ENCODE measurements at regions not wholly inside any gene's neighbourhood (a gene's known extent, or its start where the extent isn't known, plus 50 kb on each side); places are given as distances from the start of the nearest gene placed in this dataset.

DNA sequence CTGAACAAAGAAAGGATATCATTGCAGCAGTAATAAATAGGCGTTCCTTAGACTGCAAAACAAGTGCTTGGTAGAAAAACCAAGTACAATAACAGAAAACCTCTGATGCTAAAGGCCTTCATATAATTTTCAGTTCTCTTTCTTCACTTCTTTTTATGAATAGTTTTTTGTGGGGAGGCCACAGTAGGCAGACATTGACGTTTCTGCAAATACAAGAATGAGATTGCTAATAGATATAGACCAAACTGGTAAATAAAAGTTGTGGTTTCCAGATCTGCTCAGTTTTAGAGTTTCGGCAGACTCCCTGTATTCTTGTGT is 57.0 kb upstream of the RAP1GDS1 start:
- H4K20me1 ChIP-seq (ENCODE audit: insufficient read depth, low read length), result no peaks in the 10 kb centered on the region
- no peak for DNase-seq
- TF ChIP-seq CTCF (IDR thresholded peaks at IDR 0.05), result no peak
- intact Hi-C loops (cut with micrococcal nuclease), result no loop called here
- no peak overlapping the region for H3K27ac ChIP-seq (ENCODE audit: low read depth in 1 of 2, low read length in 2 of 2)
- no CpG with 5 or more reads among the region's 3 CpGs for WGBS (ENCODE audit: insufficient coverage)
- peaks cover 0 to 3% of the 10 kb centered on the region in 2 donors for H3K9me3 ChIP-seq (replicated peaks in 1 of 2; ENCODE audit: control insufficient read depth in 1 of 2, insufficient read depth in 1 of 2, low read length in 2 of 2)
- peaks cover 13% of the 10 kb centered on the region for H3K4me1 Mint-ChIP-seq
- H3K4me3 Mint-ChIP-seq, result no peak overlapping the region
- peak overlapping the region; percentile 40 for H3K4me2 ChIP-seq (replicated peaks; ENCODE audit: extremely low read depth, low read length, poor library complexity, severe bottlenecking)
- H3K36me3 Mint-ChIP-seq, result no peaks in the 10 kb centered on the region
- peaks cover 10 to 12% of the 10 kb centered on the region in 2 donors for H3K4me1 ChIP-seq (ENCODE audit: control insufficient read depth in 1 of 2, insufficient read depth in 2 of 2, low read length in 2 of 2)
- H2AFZ ChIP-seq (ENCODE audit: insufficient read depth, low read depth, low read length, poor library complexity, severe bottlenecking), result peak overlapping the region; percentile 75
- no peaks in the 10 kb centered on the region for H3K79me2 ChIP-seq (ENCODE audit: insufficient read depth, low read length)
- no peak overlapping the region for H3K9ac ChIP-seq (ENCODE audit: insufficient read depth, low read length, poor library complexity, severe bottlenecking)
- H3K4me3 ChIP-seq (replicated peaks in 1 of 3; ENCODE audit: low read depth in 2 of 3, low read length in 3 of 3), result peak overlapping the region in 1 of 3 experiments; percentile 9
- no peaks in the 10 kb centered on the region for H3K36me3 ChIP-seq (replicated peaks in 1 of 2; ENCODE audit: control insufficient read depth in 1 of 2, insufficient read depth in 2 of 2, low read length in 2 of 2)
- H3K27ac Mint-ChIP-seq, result peak overlapping the region in 1 of 7 donors; percentile 51
- peaks cover 5 to 17% (median 16%) of the 10 kb centered on the region in 7 donors for H3K9me3 Mint-ChIP-seq
- H3K27me3 Mint-ChIP-seq (ENCODE audit: low read depth in 3 of 3), result peaks cover 0 to 3% (median 1%) of the 10 kb centered on the region in 3 donors
- no peaks in the 10 kb centered on the region for H3K27me3 ChIP-seq (ENCODE audit: control insufficient read depth in 2 of 2, insufficient read depth in 2 of 2, low read length in 2 of 2)

- H3K9ac ChIP-seq (ENCODE audit: insufficient read depth, low read length, poor library complexity, severe bottlenecking), result no peak overlapping the region
- no peaks in the 10 kb centered on the region for H3K79me2 ChIP-seq (ENCODE audit: insufficient read depth, low read length)
- intact Hi-C loops (cut with micrococcal nuclease), result no loop called here
- H3K4me2 ChIP-seq (replicated peaks; ENCODE audit: extremely low read depth, low read length, poor library complexity, severe bottlenecking), result peak overlapping the region; percentile 40
- peaks cover 0 to 3% of the 10 kb centered on the region in 2 donors for H3K9me3 ChIP-seq (replicated peaks in 1 of 2; ENCODE audit: control insufficient read depth in 1 of 2, insufficient read depth in 1 of 2, low read length in 2 of 2)
- H3K27me3 Mint-ChIP-seq (ENCODE audit: low read depth in 3 of 3), result peaks cover 0 to 3% (median 1%) of the 10 kb centered on the region in 3 donors
- no peak for TF ChIP-seq CTCF (IDR thresholded peaks at IDR 0.05)
- peak overlapping the region; percentile 75 for H2AFZ ChIP-seq (ENCODE audit: insufficient read depth, low read depth, low read length, poor library complexity, severe bottlenecking)
- no peak for DNase-seq
- H4K20me1 ChIP-seq (ENCODE audit: insufficient read depth, low read length), result no peaks in the 10 kb centered on the region
- no peak overlapping the region for H3K27ac ChIP-seq (ENCODE audit: low read depth in 1 of 2, low read length in 2 of 2)
- peak overlapping the region in 1 of 3 experiments; percentile 9 for H3K4me3 ChIP-seq (replicated peaks in 1 of 3; ENCODE audit: low read depth in 2 of 3, low read length in 3 of 3)
- 36% methylated on average over 4 of the region's 8 CpGs for WGBS (ENCODE audit: insufficient coverage)
- H3K27ac Mint-ChIP-seq, result peak overlapping the region in 1 of 7 donors; percentile 51
- no peaks in the 10 kb centered on the region for H3K36me3 ChIP-seq (replicated peaks in 1 of 2; ENCODE audit: control insufficient read depth in 1 of 2, insufficient read depth in 2 of 2, low read length in 2 of 2)
- H3K36me3 Mint-ChIP-seq, result no peaks in the 10 kb centered on the region
- peak overlapping the region in 1 of 2 donors; percentile 37 for H3K4me3 Mint-ChIP-seq
- H3K4me1 Mint-ChIP-seq, result peaks cover 13% of the 10 kb centered on the region
- peaks cover 10 to 12% of the 10 kb centered on the region in 2 donors for H3K4me1 ChIP-seq (ENCODE audit: control insufficient read depth in 1 of 2, insufficient read depth in 2 of 2, low read length in 2 of 2)
- H3K27me3 ChIP-seq (ENCODE audit: control insufficient read depth in 2 of 2, insufficient read depth in 2 of 2, low read length in 2 of 2), result no peaks in the 10 kb centered on the region
- peaks cover 5 to 18% (median 16%) of the 10 kb centered on the region in 7 donors for H3K9me3 Mint-ChIP-seq
These were observed 57.6 kb upstream of the RAP1GDS1 start for GRCh38 chr4:98203332-98204235.

Measured in CD14-positive monocyte (primary cell).